ENCODE measurements at regions not wholly inside any gene's neighbourhood (a gene's known extent, or its start where the extent isn't known, plus 50 kb on each side); places are given as distances from the start of the nearest gene placed in this dataset.

DNA sequence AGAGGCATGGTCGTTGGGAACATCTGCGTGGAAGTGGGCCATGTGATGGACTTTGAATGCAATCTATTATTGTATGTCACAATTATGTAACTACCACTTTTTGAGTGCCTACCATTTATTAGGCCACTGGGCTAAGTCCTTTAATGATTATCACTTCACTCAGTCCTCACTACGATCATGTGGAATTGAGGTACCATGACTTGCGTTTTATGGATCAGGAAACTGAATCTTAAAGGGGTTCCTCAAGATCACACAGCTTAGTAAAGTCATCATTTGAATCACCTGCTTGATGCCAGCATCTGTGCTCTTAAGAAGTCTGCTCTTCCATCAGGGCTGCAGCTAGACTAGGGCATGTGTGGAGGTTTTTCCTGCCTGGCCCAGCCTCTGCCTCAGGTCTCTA, 136.7 kb downstream of the DAD1 start:
- Histone ChIP-seq H3K9me3 (no peaks in the 10 kb centered on the region), H3K4me3 (no peak overlapping the region), H3K27me3 (no peaks in the 10 kb centered on the region), H3K4me1 (peaks cover 0 to 16% (median 0%) of the 10 kb centered on the region in 4 donors), H3K27ac (no peak overlapping the region), H3K36me3 (no peaks in the 10 kb centered on the region)
- intact Hi-C loops (cut with DNase I; ENCODE audit: low total_unique reads) = no loop called here
- DNase-seq = no peak
- 78 to 92% (median 89%) methylated on average over 4 of the region's 4 CpGs for WGBS, 5 donors
- TF ChIP-seq POLR2A (IDR thresholded peaks at IDR 0.05) (no peak), EP300 (IDR thresholded peaks at IDR 0.05) (no peak), POLR2AphosphoS5 (IDR thresholded peaks at IDR 0.05) (no peak)
- TF ChIP-seq, protein P1, sequence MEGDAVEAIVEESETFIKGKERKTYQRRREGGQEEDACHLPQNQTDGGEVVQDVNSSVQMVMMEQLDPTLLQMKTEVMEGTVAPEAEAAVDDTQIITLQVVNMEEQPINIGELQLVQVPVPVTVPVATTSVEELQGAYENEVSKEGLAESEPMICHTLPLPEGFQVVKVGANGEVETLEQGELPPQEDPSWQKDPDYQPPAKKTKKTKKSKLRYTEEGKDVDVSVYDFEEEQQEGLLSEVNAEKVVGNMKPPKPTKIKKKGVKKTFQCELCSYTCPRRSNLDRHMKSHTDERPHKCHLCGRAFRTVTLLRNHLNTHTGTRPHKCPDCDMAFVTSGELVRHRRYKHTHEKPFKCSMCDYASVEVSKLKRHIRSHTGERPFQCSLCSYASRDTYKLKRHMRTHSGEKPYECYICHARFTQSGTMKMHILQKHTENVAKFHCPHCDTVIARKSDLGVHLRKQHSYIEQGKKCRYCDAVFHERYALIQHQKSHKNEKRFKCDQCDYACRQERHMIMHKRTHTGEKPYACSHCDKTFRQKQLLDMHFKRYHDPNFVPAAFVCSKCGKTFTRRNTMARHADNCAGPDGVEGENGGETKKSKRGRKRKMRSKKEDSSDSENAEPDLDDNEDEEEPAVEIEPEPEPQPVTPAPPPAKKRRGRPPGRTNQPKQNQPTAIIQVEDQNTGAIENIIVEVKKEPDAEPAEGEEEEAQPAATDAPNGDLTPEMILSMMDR (IDR thresholded peaks at IDR 0.05) = no peak

DNA sequence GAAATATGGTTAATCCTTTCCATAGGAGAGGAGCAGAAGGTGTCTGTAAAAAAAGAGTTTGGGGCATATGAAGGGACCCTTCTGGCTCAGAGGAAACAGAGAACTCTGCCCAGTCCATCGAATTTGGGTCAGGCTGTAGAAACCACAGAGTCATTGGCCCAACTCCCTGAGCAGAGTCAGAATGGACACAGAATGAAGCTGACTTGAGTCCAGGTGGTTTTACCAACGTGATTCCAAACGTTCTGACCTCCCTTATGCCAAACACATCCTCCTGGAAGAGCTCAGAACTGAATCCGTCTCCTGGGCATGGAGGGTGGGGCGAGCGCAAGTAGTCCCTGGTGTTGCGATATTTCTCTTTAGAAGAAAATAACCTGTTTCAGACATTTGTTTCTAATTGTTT, 138.8 kb downstream of the DAD1 start:
- no peaks in the 10 kb centered on the region for H3K36me3 ChIP-seq
- DNase-seq = no peak
- H3K4me3 ChIP-seq = no peak overlapping the region
- no peaks in the 10 kb centered on the region for H3K9me3 ChIP-seq
- TF ChIP-seq POLR2AphosphoS5 (IDR thresholded peaks at IDR 0.05) (no peak), EP300 (IDR thresholded peaks at IDR 0.05) (no peak), POLR2A (IDR thresholded peaks at IDR 0.05) (no peak)
- TF ChIP-seq, protein P1 (IDR thresholded peaks at IDR 0.05) = no peak
- H3K4me1 ChIP-seq = peaks cover 0 to 16% (median 0%) of the 10 kb centered on the region in 4 donors
- 57 to 86% (median 83%) methylated on average over 7 of the region's 7 CpGs for WGBS, 5 donors
- H3K27me3 ChIP-seq = no peaks in the 10 kb centered on the region
- no peak overlapping the region for H3K27ac ChIP-seq
- intact Hi-C loops (cut with DNase I; ENCODE audit: low total_unique reads) = no loop called here

- DNase-seq = no peak
- H3K4me3 ChIP-seq = no peak overlapping the region
- intact Hi-C loops (cut with DNase I; ENCODE audit: low total_unique reads) = no loop called here
- TF ChIP-seq, protein P1 (IDR thresholded peaks at IDR 0.05) = no peak
- TF ChIP-seq POLR2A (IDR thresholded peaks at IDR 0.05) = no peak
- TF ChIP-seq POLR2AphosphoS5 (IDR thresholded peaks at IDR 0.05) = no peak
- TF ChIP-seq EP300 (IDR thresholded peaks at IDR 0.05) = no peak
- no peaks in the 10 kb centered on the region for H3K27me3 ChIP-seq
- no peak overlapping the region for H3K27ac ChIP-seq
- 53 to 74% (median 67%) methylated on average over 2 of the region's 2 CpGs for WGBS, 5 donors
- no peaks in the 10 kb centered on the region for H3K9me3 ChIP-seq
- H3K36me3 ChIP-seq = no peaks in the 10 kb centered on the region
- peaks cover 0 to 16% (median 0%) of the 10 kb centered on the region in 4 donors for H3K4me1 ChIP-seq
Measured at GRCh38 chr14:22449600-22449905, 139.5 kb downstream of the DAD1 start.

GRCh38 chr14:22448905-22449599, 140.0 kb downstream of the DAD1 start:
- no peaks in the 10 kb centered on the region for H3K27me3 ChIP-seq
- 72 to 87% (median 77%) methylated on average over 4 of the region's 4 CpGs for WGBS, 5 donors
- H3K27ac ChIP-seq = peak overlapping the region in 2 of 5 donors; percentile 26 to 27
- intact Hi-C loops (cut with DNase I; ENCODE audit: low total_unique reads) = no loop called here
- no peaks in the 10 kb centered on the region for H3K9me3 ChIP-seq
- no peak overlapping the region for H3K4me3 ChIP-seq
- peaks cover 0 to 16% (median 0%) of the 10 kb centered on the region in 4 donors for H3K4me1 ChIP-seq
- TF ChIP-seq POLR2A (IDR thresholded peaks at IDR 0.05) (no peak), EP300 (IDR thresholded peaks at IDR 0.05) (no peak), POLR2AphosphoS5 (IDR thresholded peaks at IDR 0.05) (no peak)
- TF ChIP-seq, protein P1 (IDR thresholded peaks at IDR 0.05) = no peak
- no peaks in the 10 kb centered on the region for H3K36me3 ChIP-seq
- no peak for DNase-seq
